Keratinocyte (primary cell): ENCODE measurements at regions not wholly inside any gene's neighbourhood (a gene's known extent, or its start where the extent isn't known, plus 50 kb on each side); places are given as distances from the start of the nearest gene placed in this dataset.
"Not testable (repeated sequence)": the region's sequence is repeated elsewhere in the genome, so short reads cannot be mapped to it uniquely, and the experiment has no call there.

Experiments used
- DNase-seq: peaks from one replicate; pipeline ENCODE4 v3.0.0-alpha.2; 2011; ENCODE audit warnings: low read depth, missing footprints, low spot score
- FAIRE-seq: peaks from 2 replicates; lab custom pipeline; 2011; peaks lifted over from hg19 to GRCh38; lab: Jason Lieb, UNC
- H2AFZ ChIP-seq: 2 replicates; pipeline ENCODE4 v1.6.0; 2012; ENCODE audit warnings: low read length, control low read depth, inconsistent platforms; ENCODE audit not compliant: control insufficient read depth
- H3K27ac ChIP-seq: 2 replicates; pipeline ENCODE4 v1.5.1; 2011; ENCODE audit warnings: low read length; ENCODE audit not compliant: control insufficient read depth, insufficient read depth
- H3K27me3 ChIP-seq: 3 replicates; pipeline ENCODE4 v1.6.0; 2011; ENCODE audit warnings: low read length; ENCODE audit not compliant: control insufficient read depth, insufficient read depth; ENCODE audit errors: extremely low read depth
- H3K36me3 ChIP-seq, 2 experiments: 2 replicates in 1 of 2; 3 replicates in 1 of 2; pipeline ENCODE4 v1.5.1; 2011; ENCODE audit warnings: low read length in 2 of 2, mild to moderate bottlenecking in 1 of 2; ENCODE audit not compliant: control insufficient read depth in 2 of 2, insufficient read depth in 2 of 2; ENCODE audit errors: extremely low read depth in 1 of 2
- H3K4me1 ChIP-seq: 3 replicates; pipeline ENCODE4 v1.5.1; 2011; ENCODE audit warnings: low read length; ENCODE audit not compliant: control insufficient read depth, insufficient read depth; ENCODE audit errors: extremely low read depth
- H3K4me2 ChIP-seq: 3 replicates; pipeline ENCODE4 v1.6.0; 2011; ENCODE audit warnings: low read depth, low read length; ENCODE audit not compliant: control insufficient read depth, insufficient read depth; ENCODE audit errors: extremely low read depth
- H3K4me3 ChIP-seq, 3 experiments: fragments of 200-600 bp in 1 of 3; sonication (generic) in 1 of 3; 2 replicates in 2 of 3; 3 replicates in 1 of 3; pipeline ENCODE4 v1.5.1; 2011 to 2016; ENCODE audit warnings: low read length in 3 of 3, mild to moderate bottlenecking in 3 of 3, control low read depth in 2 of 3, inconsistent platforms in 1 of 3, low read depth in 1 of 3, mixed read lengths in 1 of 3, mixed run types in 1 of 3, moderate library complexity in 1 of 3; ENCODE audit not compliant: control insufficient read depth in 2 of 3, insufficient read depth in 2 of 3; ENCODE audit errors: extremely low read depth in 1 of 3
- H3K79me2 ChIP-seq: 2 replicates; pipeline ENCODE4 v1.6.0; 2012; ENCODE audit warnings: low read length; ENCODE audit not compliant: control insufficient read depth, insufficient read depth
- H3K9ac ChIP-seq: 3 replicates; pipeline ENCODE4 v1.6.0; 2011; ENCODE audit warnings: low read length; ENCODE audit not compliant: control insufficient read depth, insufficient read depth; ENCODE audit errors: extremely low read depth
- H3K9me1 ChIP-seq: 3 replicates; pipeline ENCODE4 v1.6.0; 2011; ENCODE audit warnings: low read length; ENCODE audit not compliant: control insufficient read depth, insufficient read depth; ENCODE audit errors: extremely low read depth
- H3K9me3 ChIP-seq: 2 replicates; pipeline ENCODE4 v1.5.1; 2012; ENCODE audit warnings: low read depth, low read length; ENCODE audit not compliant: control insufficient read depth
- H4K20me1 ChIP-seq: 3 replicates; pipeline ENCODE4 v1.6.0; 2011; ENCODE audit warnings: low read length; ENCODE audit not compliant: control insufficient read depth, insufficient read depth; ENCODE audit errors: extremely low read depth
- CTCF ChIP-seq, 3 experiments: IDR thresholded peaks in 1 of 3; conservative IDR thresholded peaks in 1 of 3; optimal IDR thresholded peaks in 1 of 3; 2 replicates in 2 of 3; 3 replicates in 1 of 3; pipeline versions ENCODE3 to v1.5.1; 2011; ENCODE audit warnings: low read length in 3 of 3, mild to moderate bottlenecking in 3 of 3, moderate library complexity in 2 of 3, control low read depth in 1 of 3, inconsistent platforms in 1 of 3; ENCODE audit not compliant: insufficient read depth in 2 of 3; ENCODE audit errors: extremely low read depth in 1 of 3
- EZH2 ChIP-seq: IDR thresholded peaks from one replicate; pipeline ENCODE4 v1.6.1; 2012; ENCODE audit warnings: inconsistent platforms, mild to moderate bottlenecking, low read length, moderate library complexity
- dilution Hi-C: fragments of 300-500 bp; cut with MboI; formaldehyde crosslinking; loops from one replicate; pipeline ENCODE4 v1.7.0; 2020; ENCODE audit warnings: low sequenced_read_pairs; ENCODE audit not compliant: extremely low pct_ligation_motif_present

GRCh38 chr20:29743101-29743931 lies 1514.1 kb upstream of the DEFB115 start:
- Histone ChIP-seq H3K79me2 (no peaks in the 10 kb centered on the region), H3K27ac (no peak overlapping the region), H3K36me3 (no peaks in the 10 kb centered on the region), H4K20me1 (no peaks in the 10 kb centered on the region), H2AFZ (no peak overlapping the region), H3K4me1 (no peaks in the 10 kb centered on the region), H3K4me3 (no peak overlapping the region), H3K9me1 (no peaks in the 10 kb centered on the region), H3K9me3 (peaks cover 17% of the 10 kb centered on the region), H3K27me3 (no peaks in the 10 kb centered on the region), H3K9ac (no peak overlapping the region), H3K4me2 (no peak overlapping the region)
- dilution Hi-C loops = no loop called here
- DNase-seq (no peak), FAIRE-seq (no peak)
- TF ChIP-seq EZH2 (no peak), CTCF (optimal IDR thresholded peaks at IDR 0.05 in 1 of 3, IDR thresholded peaks at IDR 0.05 in 1 of 3, conservative IDR thresholded peaks at IDR 0.05 in 1 of 3; ENCODE audit: extremely low read depth in 1 of 3, insufficient read depth in 2 of 3, low read length in 3 of 3) (no peak)

- Histone ChIP-seq H3K36me3 (no peaks in the 10 kb centered on the region), H4K20me1 (no peaks in the 10 kb centered on the region), H3K4me3 (no peak overlapping the region), H3K79me2 (no peaks in the 10 kb centered on the region), H3K27ac (no peak overlapping the region), H2AFZ (no peak overlapping the region), H3K27me3 (no peaks in the 10 kb centered on the region), H3K9me1 (no peaks in the 10 kb centered on the region), H3K9me3 (peaks cover 17% of the 10 kb centered on the region), H3K4me2 (no peak overlapping the region), H3K9ac (no peak overlapping the region), H3K4me1 (no peaks in the 10 kb centered on the region)
- DNase-seq = no peak
- no peak for FAIRE-seq
- no peak for TF ChIP-seq CTCF (optimal IDR thresholded peaks at IDR 0.05 in 1 of 3, IDR thresholded peaks at IDR 0.05 in 1 of 3, conservative IDR thresholded peaks at IDR 0.05 in 1 of 3; ENCODE audit: extremely low read depth in 1 of 3, insufficient read depth in 2 of 3, low read length in 3 of 3)
- TF ChIP-seq EZH2 = no peak
- dilution Hi-C loops = no loop called here
Observed at GRCh38 chr20:29744071-29744470, 1513.4 kb upstream of the DEFB115 start.

- DNase-seq, dilution Hi-C loops: not testable (repeated sequence)
Observed at GRCh38 chr20:29745534-29746245, 1511.8 kb upstream of the DEFB115 start.

More at GRCh38 chr20:29745534-29746245, 1511.8 kb upstream of the DEFB115 start:
- H3K9me1 ChIP-seq, H2AFZ ChIP-seq, H3K4me2 ChIP-seq, H3K27me3 ChIP-seq, H3K27ac ChIP-seq, H4K20me1 ChIP-seq, H3K36me3 ChIP-seq, H3K79me2 ChIP-seq, H3K9ac ChIP-seq, FAIRE-seq, H3K4me1 ChIP-seq, H3K4me3 ChIP-seq: not testable (repeated sequence)
- peaks cover 17% of the 10 kb centered on the region for H3K9me3 ChIP-seq
